ENCODE measurements at regions not wholly inside any gene's neighbourhood (a gene's known extent, or its start where the extent isn't known, plus 50 kb on each side); places are given as distances from the start of the nearest gene placed in this dataset.

DNA sequence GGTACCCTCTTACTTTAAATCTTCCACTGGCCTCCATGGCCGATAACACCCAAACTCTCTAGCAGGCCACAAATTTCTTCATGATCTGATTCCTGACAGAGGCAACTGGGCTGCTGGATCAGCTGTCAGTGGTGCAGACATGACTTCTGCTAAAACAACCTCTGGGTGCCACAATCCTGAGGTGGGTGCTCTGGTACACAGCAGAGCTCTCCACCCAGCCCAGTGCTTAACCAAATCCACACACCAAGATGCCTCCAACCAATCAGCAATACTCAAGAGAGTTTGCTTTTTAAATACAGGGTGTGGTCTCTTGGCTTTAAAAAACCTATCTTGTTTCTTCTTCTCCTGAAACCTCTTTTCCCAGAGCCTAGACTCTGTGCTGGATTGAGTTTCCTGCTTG lies 126.6 kb upstream of the SPACA1 start:
- Histone ChIP-seq H3K9me3 (peaks cover 0 to 9% (median 0%) of the 10 kb centered on the region in 11 donors), H3K4me1 (peaks cover 0 to 6% (median 0%) of the 10 kb centered on the region in 9 donors), H3K4me3 (no peak overlapping the region), H3K36me3 (no peaks in the 10 kb centered on the region), H3K27me3 (peaks cover 0 to 5% (median 0%) of the 10 kb centered on the region in 7 donors), H3K27ac (no peak overlapping the region)
- TF ChIP-seq, protein P1, sequence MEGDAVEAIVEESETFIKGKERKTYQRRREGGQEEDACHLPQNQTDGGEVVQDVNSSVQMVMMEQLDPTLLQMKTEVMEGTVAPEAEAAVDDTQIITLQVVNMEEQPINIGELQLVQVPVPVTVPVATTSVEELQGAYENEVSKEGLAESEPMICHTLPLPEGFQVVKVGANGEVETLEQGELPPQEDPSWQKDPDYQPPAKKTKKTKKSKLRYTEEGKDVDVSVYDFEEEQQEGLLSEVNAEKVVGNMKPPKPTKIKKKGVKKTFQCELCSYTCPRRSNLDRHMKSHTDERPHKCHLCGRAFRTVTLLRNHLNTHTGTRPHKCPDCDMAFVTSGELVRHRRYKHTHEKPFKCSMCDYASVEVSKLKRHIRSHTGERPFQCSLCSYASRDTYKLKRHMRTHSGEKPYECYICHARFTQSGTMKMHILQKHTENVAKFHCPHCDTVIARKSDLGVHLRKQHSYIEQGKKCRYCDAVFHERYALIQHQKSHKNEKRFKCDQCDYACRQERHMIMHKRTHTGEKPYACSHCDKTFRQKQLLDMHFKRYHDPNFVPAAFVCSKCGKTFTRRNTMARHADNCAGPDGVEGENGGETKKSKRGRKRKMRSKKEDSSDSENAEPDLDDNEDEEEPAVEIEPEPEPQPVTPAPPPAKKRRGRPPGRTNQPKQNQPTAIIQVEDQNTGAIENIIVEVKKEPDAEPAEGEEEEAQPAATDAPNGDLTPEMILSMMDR (IDR thresholded peaks at IDR 0.05): no peak
- ATAC-seq: no peak
- no peak for DNase-seq
- intact Hi-C loops (cut with DNase I): loop anchor here in 2 of 10 donors (10.0 kb wide), 2 partner anchors 864 to 944 kb away; no protein-coding TSS in a partner anchor
- WGBS, 2 donors: 89 to 92% methylated on average over 1 of the region's 1 CpG

DNA sequence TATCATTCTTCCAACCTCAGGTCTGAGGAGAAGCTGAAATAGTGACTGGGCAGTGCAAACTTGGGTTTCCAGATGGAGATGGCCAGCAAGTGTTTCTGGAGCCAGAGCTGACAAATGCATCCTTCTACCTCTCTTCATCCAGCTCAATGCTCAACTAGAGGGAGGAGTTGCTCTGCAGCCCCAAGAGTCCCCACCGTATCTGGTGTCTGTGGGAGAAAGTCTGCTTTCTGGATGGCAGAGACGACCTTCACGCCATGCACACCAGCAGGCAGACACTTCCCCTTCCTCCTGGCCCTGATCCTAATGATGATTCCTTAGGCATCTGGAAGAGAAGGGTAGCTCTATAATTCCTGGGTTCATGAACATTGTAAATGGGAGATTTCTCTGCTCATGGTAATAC lies 127.4 kb upstream of the SPACA1 start:
- DNase-seq (no peak), ATAC-seq (no peak)
- Histone ChIP-seq H3K36me3 (no peaks in the 10 kb centered on the region), H3K4me1 (peaks cover 0 to 6% (median 0%) of the 10 kb centered on the region in 9 donors), H3K4me3 (no peak overlapping the region), H3K27me3 (peaks cover 0 to 5% (median 0%) of the 10 kb centered on the region in 7 donors), H3K27ac (no peak overlapping the region), H3K9me3 (peaks cover 0 to 15% (median 0%) of the 10 kb centered on the region in 11 donors)
- WGBS, 2 donors: 67 to 72% methylated on average over 3 of the region's 3 CpGs
- intact Hi-C loops (cut with DNase I): loop anchor here in 2 of 10 donors (10.0 kb wide), 2 partner anchors 865 to 945 kb away; no protein-coding TSS in a partner anchor
- TF ChIP-seq, protein P1 (IDR thresholded peaks at IDR 0.05): no peak

DNA sequence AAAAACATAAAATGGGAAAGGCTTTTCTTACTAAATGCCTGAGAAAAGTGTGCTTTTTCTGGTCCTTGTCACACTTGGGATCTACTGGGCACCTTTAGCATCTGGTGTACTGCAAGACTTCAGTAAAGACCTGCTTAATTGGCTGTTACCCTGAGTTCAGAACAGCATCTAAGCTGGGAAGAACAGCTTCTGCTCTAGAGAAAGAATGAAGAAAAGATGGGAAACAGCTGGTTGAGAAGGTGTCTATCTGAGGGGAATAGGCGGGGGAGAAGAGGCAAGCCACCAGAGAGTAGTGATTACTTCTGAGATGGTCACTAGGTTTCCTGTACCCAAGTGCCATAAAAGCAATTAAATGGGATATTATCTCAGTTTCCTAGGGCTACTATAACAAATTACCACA lies 128.2 kb upstream of the SPACA1 start:
- no peak overlapping the region for H3K4me3 ChIP-seq
- H3K9me3 ChIP-seq: peaks cover 0 to 15% (median 0%) of the 10 kb centered on the region in 11 donors
- intact Hi-C loops (cut with DNase I): no loop called here
- H3K27me3 ChIP-seq: peaks cover 0 to 5% (median 0%) of the 10 kb centered on the region in 7 donors
- H3K27ac ChIP-seq: no peak overlapping the region
- H3K4me1 ChIP-seq: peaks cover 0 to 6% (median 0%) of the 10 kb centered on the region in 9 donors
- ATAC-seq (no peak), DNase-seq (no peak)
- H3K36me3 ChIP-seq: no peaks in the 10 kb centered on the region
- whole genome bisulfite sequencing, 2 donors: 78 to 98% methylated on average over 1 of the region's 1 CpG
- TF ChIP-seq, protein P1 (IDR thresholded peaks at IDR 0.05): no peak

DNA sequence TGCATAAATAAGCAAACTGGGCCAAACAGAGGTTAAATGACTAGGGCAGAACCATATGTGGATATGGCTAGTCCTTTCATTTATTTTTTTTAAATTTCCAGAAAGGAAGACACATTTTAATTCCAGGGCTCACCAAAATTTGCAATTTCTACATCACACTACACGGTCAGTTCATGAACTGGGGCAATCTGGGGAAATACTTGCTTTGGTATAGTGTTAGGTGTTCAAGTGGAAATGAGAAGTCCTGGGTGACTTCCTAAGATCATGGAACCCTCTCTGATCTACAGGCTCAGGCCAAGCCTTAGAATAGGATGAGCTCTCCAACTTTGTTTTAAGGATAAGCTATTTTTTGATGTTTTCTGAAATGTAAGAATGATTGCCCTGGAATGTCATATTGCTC lies 128.6 kb upstream of the SPACA1 start:
- H3K27me3 ChIP-seq: peaks cover 0 to 5% (median 0%) of the 10 kb centered on the region in 7 donors
- no peak overlapping the region for H3K27ac ChIP-seq
- ATAC-seq (no peak), DNase-seq (no peak)
- TF ChIP-seq, protein P1 (IDR thresholded peaks at IDR 0.05): no peak
- no peak overlapping the region for H3K4me3 ChIP-seq
- peaks cover 0 to 15% (median 0%) of the 10 kb centered on the region in 11 donors for H3K9me3 ChIP-seq
- 70 to 84% methylated on average over 1 of the region's 1 CpG for WGBS, 2 donors
- H3K4me1 ChIP-seq: peaks cover 0 to 6% (median 0%) of the 10 kb centered on the region in 9 donors
- intact Hi-C loops (cut with DNase I): no loop called here
- H3K36me3 ChIP-seq: no peaks in the 10 kb centered on the region

Data from heart right ventricle (tissue), 16 donors.